DND-41 (cell line): ENCODE measurements at regions not wholly inside any gene's neighbourhood (a gene's known extent, or its start where the extent isn't known, plus 50 kb on each side); places are given as distances from the start of the nearest gene placed in this dataset.

Source experiments
- ATAC-seq: fragments of 200-7000 bp; cut with Tn5 transposase; 3 replicates; pipeline ENCODE4 v1.9.1; 2021; ENCODE audit warnings: low read depth; ENCODE audit not compliant: insufficient read depth
- DNase-seq: peaks from one replicate; pipeline ENCODE4 v3.0.0-alpha.2; 2020
- H2AFZ ChIP-seq: 2 replicates; pipeline ENCODE4 v1.6.0; 2012; ENCODE audit warnings: low read depth, low read length
- H3K27ac ChIP-seq: 2 replicates; pipeline ENCODE4 v1.5.1; 2012; ENCODE audit warnings: low read length, inconsistent platforms
- H3K27me3 ChIP-seq: fragments of 200-600 bp; sonication (generic); 2 replicates; pipeline ENCODE4 v1.6.0; 2012; ENCODE audit warnings: low read length, mild to moderate bottlenecking, inconsistent platforms; ENCODE audit not compliant: insufficient read depth, poor library complexity
- H3K36me3 ChIP-seq: 2 replicates; pipeline ENCODE4 v1.5.1; 2012; ENCODE audit warnings: low read length, inconsistent platforms; ENCODE audit not compliant: insufficient read depth
- H3K4me1 ChIP-seq: 2 replicates; pipeline ENCODE4 v1.5.1; 2012; ENCODE audit warnings: mild to moderate bottlenecking, low read length; ENCODE audit not compliant: insufficient read depth
- H3K4me2 ChIP-seq: 2 replicates; pipeline ENCODE4 v1.6.0; 2012; ENCODE audit warnings: mild to moderate bottlenecking, moderate library complexity, low read length, inconsistent platforms; ENCODE audit not compliant: insufficient read depth
- H3K4me3 ChIP-seq, 2 experiments: fragments of 200-600 bp in 1 of 2; shearing (Covaris generic) in 1 of 2; 2 replicates each; pipeline ENCODE4 v1.5.1; 2012 to 2016; ENCODE audit warnings: inconsistent platforms in 2 of 2, low read length in 2 of 2, mild to moderate bottlenecking in 2 of 2, low read depth in 1 of 2, moderate library complexity in 1 of 2
- H3K79me2 ChIP-seq: 2 replicates; pipeline ENCODE4 v1.6.0; 2012; ENCODE audit warnings: low read length, inconsistent platforms; ENCODE audit not compliant: insufficient read depth
- H3K9ac ChIP-seq: 2 replicates; pipeline ENCODE4 v1.6.0; 2012; ENCODE audit warnings: low read depth, mild to moderate bottlenecking, inconsistent platforms, low read length, moderate library complexity
- H3K9me3 ChIP-seq: 2 replicates; pipeline ENCODE4 v1.5.1; 2012; ENCODE audit warnings: low read length, moderate library complexity, mild to moderate bottlenecking, inconsistent platforms; ENCODE audit not compliant: insufficient read depth, severe bottlenecking
- H4K20me1 ChIP-seq: 2 replicates; pipeline ENCODE4 v1.6.0; 2012; ENCODE audit warnings: low read length; ENCODE audit not compliant: insufficient read depth
- EZH2 ChIP-seq: IDR thresholded peaks from 3 replicates; pipeline ENCODE4 v1.6.1; 2012; ENCODE audit warnings: borderline replicate concordance, low read depth, mild to moderate bottlenecking, moderate library complexity, low read length, inconsistent platforms; ENCODE audit not compliant: severe bottlenecking
- TF ChIP-seq, protein P1 (sequence below): IDR thresholded peaks from 2 replicates; pipeline ENCODE4 v1.5.1; 2012; ENCODE audit warnings: borderline replicate concordance, low read length, moderate library complexity, mild to moderate bottlenecking; ENCODE audit not compliant: poor library complexity, severe bottlenecking; ENCODE audit errors: extremely low read depth

DNA sequence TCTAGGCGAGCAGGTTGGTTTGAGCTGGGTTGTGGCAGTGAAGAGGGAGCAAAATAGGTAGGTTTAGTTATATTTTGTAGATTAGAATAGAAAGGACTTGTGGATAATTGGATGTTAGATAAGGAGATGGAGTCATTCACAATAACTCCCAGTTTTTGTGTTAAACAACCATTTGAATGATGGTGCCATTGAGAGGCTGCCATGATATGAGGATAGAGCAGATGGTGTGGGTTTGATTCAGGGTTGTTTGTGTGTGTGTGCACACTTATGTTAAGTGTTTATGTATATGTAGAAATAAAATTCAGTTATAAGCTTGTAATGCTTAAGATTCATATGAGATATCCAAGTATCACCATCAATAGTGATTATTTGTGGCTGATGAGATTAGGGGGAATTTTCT, 166.6 kb downstream of the NXPE2 start:
- Histone ChIP-seq H3K27ac (no peak overlapping the region), H3K4me1 (no peaks in the 10 kb centered on the region), H4K20me1 (no peaks in the 10 kb centered on the region), H3K4me2 (no peak overlapping the region), H3K36me3 (no peaks in the 10 kb centered on the region), H3K27me3 (no peaks in the 10 kb centered on the region), H3K9ac (no peak overlapping the region), H3K9me3 (no peaks in the 10 kb centered on the region), H3K79me2 (no peaks in the 10 kb centered on the region), H3K4me3 (no peak overlapping the region), H2AFZ (no peak overlapping the region)
- DNase-seq: no peak
- no peak for TF ChIP-seq EZH2
- TF ChIP-seq, protein P1, sequence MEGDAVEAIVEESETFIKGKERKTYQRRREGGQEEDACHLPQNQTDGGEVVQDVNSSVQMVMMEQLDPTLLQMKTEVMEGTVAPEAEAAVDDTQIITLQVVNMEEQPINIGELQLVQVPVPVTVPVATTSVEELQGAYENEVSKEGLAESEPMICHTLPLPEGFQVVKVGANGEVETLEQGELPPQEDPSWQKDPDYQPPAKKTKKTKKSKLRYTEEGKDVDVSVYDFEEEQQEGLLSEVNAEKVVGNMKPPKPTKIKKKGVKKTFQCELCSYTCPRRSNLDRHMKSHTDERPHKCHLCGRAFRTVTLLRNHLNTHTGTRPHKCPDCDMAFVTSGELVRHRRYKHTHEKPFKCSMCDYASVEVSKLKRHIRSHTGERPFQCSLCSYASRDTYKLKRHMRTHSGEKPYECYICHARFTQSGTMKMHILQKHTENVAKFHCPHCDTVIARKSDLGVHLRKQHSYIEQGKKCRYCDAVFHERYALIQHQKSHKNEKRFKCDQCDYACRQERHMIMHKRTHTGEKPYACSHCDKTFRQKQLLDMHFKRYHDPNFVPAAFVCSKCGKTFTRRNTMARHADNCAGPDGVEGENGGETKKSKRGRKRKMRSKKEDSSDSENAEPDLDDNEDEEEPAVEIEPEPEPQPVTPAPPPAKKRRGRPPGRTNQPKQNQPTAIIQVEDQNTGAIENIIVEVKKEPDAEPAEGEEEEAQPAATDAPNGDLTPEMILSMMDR: no peak
- no peak for ATAC-seq

DNA sequence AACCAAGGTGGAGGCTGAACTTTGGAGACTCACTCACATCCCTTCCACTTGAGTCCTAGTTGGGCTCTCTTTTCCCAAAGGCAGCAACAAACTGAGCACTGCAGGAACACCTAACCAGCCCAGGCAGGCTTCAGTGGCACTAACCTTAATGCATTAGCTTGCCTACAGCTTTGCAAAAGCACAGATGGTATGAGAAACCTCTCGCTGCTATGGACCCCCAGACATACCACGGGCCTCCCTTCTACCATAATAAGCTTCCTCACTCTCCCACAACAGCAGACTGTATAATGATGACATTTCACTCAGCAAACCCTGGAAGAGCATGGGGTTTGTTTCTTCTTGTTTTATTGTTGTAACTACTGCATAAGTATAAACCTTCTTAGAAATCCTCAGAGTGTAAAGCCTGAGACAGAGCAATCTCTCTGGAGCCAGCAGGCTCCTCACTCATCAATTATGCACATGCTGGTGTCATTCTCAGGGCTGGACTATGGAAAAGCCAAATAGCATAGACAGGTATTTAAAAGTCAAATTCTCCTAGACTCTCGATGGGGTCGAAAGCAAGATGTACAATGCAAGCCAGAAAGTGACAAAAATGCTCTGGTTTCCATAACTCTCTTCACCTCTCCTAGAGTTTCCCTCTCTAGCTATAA, 167.6 kb downstream of the NXPE2 start:
- H3K27me3 ChIP-seq: no peaks in the 10 kb centered on the region
- H3K4me2 ChIP-seq: no peak overlapping the region
- no peak overlapping the region for H3K9ac ChIP-seq
- no peak for DNase-seq
- no peak overlapping the region for H3K27ac ChIP-seq
- no peak overlapping the region for H2AFZ ChIP-seq
- no peak for ATAC-seq
- H3K36me3 ChIP-seq: no peaks in the 10 kb centered on the region
- H3K4me1 ChIP-seq: no peaks in the 10 kb centered on the region
- no peaks in the 10 kb centered on the region for H3K9me3 ChIP-seq
- H3K4me3 ChIP-seq: no peak overlapping the region
- H3K79me2 ChIP-seq: no peaks in the 10 kb centered on the region
- no peaks in the 10 kb centered on the region for H4K20me1 ChIP-seq
- TF ChIP-seq, protein P1: no peak
- TF ChIP-seq EZH2: no peak

DNA sequence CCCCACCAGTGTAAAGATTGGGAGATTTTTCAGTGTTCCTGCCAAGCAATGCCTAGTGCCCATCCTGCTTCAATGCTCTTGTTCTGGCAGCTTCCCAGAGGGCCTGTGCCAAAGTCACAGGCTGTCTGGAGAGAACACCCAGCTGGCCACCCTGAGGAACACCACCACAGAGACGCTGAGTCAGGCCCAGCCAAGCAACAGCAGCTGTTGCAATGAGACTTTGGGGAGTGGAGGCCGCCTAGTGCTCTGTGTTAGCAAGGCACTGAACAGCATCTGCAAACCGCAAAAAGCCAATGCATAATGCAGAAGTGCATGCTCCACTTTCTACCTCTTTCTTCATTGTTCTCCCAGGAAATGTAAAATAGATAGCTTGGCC, 168.1 kb downstream of the NXPE2 start:
- Histone ChIP-seq H3K4me2 (no peak overlapping the region), H3K27me3 (no peaks in the 10 kb centered on the region), H3K9ac (no peak overlapping the region), H3K4me1 (no peaks in the 10 kb centered on the region), H3K27ac (no peak overlapping the region), H3K79me2 (no peaks in the 10 kb centered on the region), H3K4me3 (no peak overlapping the region), H2AFZ (no peak overlapping the region), H3K9me3 (no peaks in the 10 kb centered on the region), H3K36me3 (no peaks in the 10 kb centered on the region), H4K20me1 (no peaks in the 10 kb centered on the region)
- TF ChIP-seq, protein P1: no peak
- TF ChIP-seq EZH2: no peak
- DNase-seq (no peak), ATAC-seq (no peak)
